ENCODE measurements at regions not wholly inside any gene's neighbourhood (a gene's known extent, or its start where the extent isn't known, plus 50 kb on each side); places are given as distances from the start of the nearest gene placed in this dataset.

GRCh38 chr6:159399751-159400221, 230.6 kb downstream of the FNDC1 start:
- TF ChIP-seq CTCF (conservative IDR thresholded peaks at IDR 0.05; ENCODE audit: low read length): no peak
- no peak for TF ChIP-seq EZH2phosphoT487 (IDR thresholded peaks at IDR 0.05; ENCODE audit: borderline replicate concordance, low read depth, low read length)

Data from OCI-LY7 (cell line).